Thyroid gland (tissue), 4 donors: ENCODE measurements at regions not wholly inside any gene's neighbourhood (a gene's known extent, or its start where the extent isn't known, plus 50 kb on each side); places are given as distances from the start of the nearest gene placed in this dataset.

Experiments
- DNase-seq, 2 donors: peaks; one replicate each; pipeline ENCODE4 v3.0.0-alpha.2; 2019
- H3K27ac ChIP-seq, 3 donors: fragments of 200-600 bp; sonication (generic); 1 replicate in 2 of 3; 2 replicates in 1 of 3; pipeline ENCODE4 v1.5.1; 2016 to 2019; ENCODE audit warnings: mild to moderate bottlenecking in 1 of 3, moderate library complexity in 1 of 3
- H3K27me3 ChIP-seq: fragments of 200-600 bp; sonication (generic); one replicate; pipeline ENCODE4 v1.5.1; 2019
- H3K36me3 ChIP-seq, 2 donors: fragments of 200-600 bp; sonication (generic); one replicate each; pipeline ENCODE4 v1.5.1; 2016 to 2019
- H3K4me1 ChIP-seq, 2 donors: fragments of 200-600 bp; sonication (generic); one replicate each; pipeline ENCODE4 v1.5.1; 2017 to 2019
- H3K4me3 ChIP-seq, 3 donors: fragments of 200-600 bp; sonication (generic); replicated peaks in 1 of 3; 1 replicate in 2 of 3; 2 replicates in 1 of 3; pipeline ENCODE4 v1.5.1; 2016; ENCODE audit warnings: mild to moderate bottlenecking in 1 of 3
- H3K9me3 ChIP-seq: fragments of 200-600 bp; sonication (generic); one replicate; pipeline ENCODE4 v1.5.1; 2017
- CTCF ChIP-seq, 6 experiments: fragments of 200-600 bp in 3 of 6; fragments of 450-650 bp in 3 of 6; sonication (generic) in 3 of 6; IDR thresholded peaks; one replicate each; pipeline ENCODE4 v1.5.1; 2016 to 2019; ENCODE audit warnings: antibody characterized with exemption in 6 of 6, mild to moderate bottlenecking in 2 of 6, inconsistent platforms in 1 of 6, moderate library complexity in 1 of 6
- POLR2A ChIP-seq, 2 donors: fragments of 450-650 bp; IDR thresholded peaks; one replicate each; pipeline ENCODE4 v1.6.1; 2017; ENCODE audit warnings: antibody characterized with exemption in 2 of 2, mild to moderate bottlenecking in 2 of 2, moderate library complexity in 1 of 2
- WGBS, 2 donors: methylation state at CpG; one replicate each; pipeline ENCODE4 v1.1.5; 2017; 5-methylcytosine and 5-hydroxymethylcytosine counted together
- intact Hi-C: fragments of 100-400 bp; cut with DNase I; formaldehyde crosslinking; loops from one replicate; pipeline ENCODE4 v1.15.1; 2023

- H3K4me3 ChIP-seq, result no peak overlapping the region
- TF ChIP-seq POLR2A (IDR thresholded peaks at IDR 0.05), result no peak
- H3K36me3 ChIP-seq, result no peaks in the 10 kb centered on the region
- 23 to 41% methylated on average over 2 of the region's 2 CpGs for whole genome bisulfite sequencing, 2 donors
- intact Hi-C loops, result no loop called here
- no peaks in the 10 kb centered on the region for H3K4me1 ChIP-seq
- no peak overlapping the region for H3K27ac ChIP-seq
- no peaks in the 10 kb centered on the region for H3K27me3 ChIP-seq
- H3K9me3 ChIP-seq, result no peaks in the 10 kb centered on the region
- no peak for DNase-seq
These were observed 1002.5 kb upstream of the FAM98A start for GRCh38 chr2:34601561-34601960.

GRCh38 chr2:34578641-34579040, 979.5 kb upstream of the FAM98A start:
- Histone ChIP-seq H3K9me3 (no peaks in the 10 kb centered on the region), H3K27ac (no peak overlapping the region), H3K4me3 (no peak overlapping the region), H3K36me3 (no peaks in the 10 kb centered on the region), H3K4me1 (no peaks in the 10 kb centered on the region), H3K27me3 (no peaks in the 10 kb centered on the region)
- no peak for DNase-seq
- intact Hi-C loops, result no loop called here
- TF ChIP-seq CTCF (IDR thresholded peaks at IDR 0.05), result no peak
- TF ChIP-seq POLR2A (IDR thresholded peaks at IDR 0.05), result no peak
- 58 to 78% methylated on average over 2 of the region's 2 CpGs for WGBS, 2 donors

GRCh38 chr2:34570266-34570872, 971.3 kb upstream of the FAM98A start:
- DNase-seq, result no peak
- 70 to 78% methylated on average over 6 to 7 of the region's 7 CpGs for WGBS, 2 donors
- Histone ChIP-seq H3K27me3 (no peaks in the 10 kb centered on the region), H3K4me3 (no peak overlapping the region), H3K4me1 (no peaks in the 10 kb centered on the region), H3K9me3 (no peaks in the 10 kb centered on the region), H3K27ac (no peak overlapping the region), H3K36me3 (no peaks in the 10 kb centered on the region)
- intact Hi-C loops, result no loop called here
- TF ChIP-seq CTCF (IDR thresholded peaks at IDR 0.05) (peak in 2 of 6 experiments; percentile 6 to 15), POLR2A (IDR thresholded peaks at IDR 0.05) (no peak)

- Histone ChIP-seq H3K4me3 (no peak overlapping the region), H3K4me1 (no peaks in the 10 kb centered on the region), H3K27me3 (no peaks in the 10 kb centered on the region), H3K27ac (no peak overlapping the region), H3K9me3 (no peaks in the 10 kb centered on the region), H3K36me3 (no peaks in the 10 kb centered on the region)
- WGBS, 2 donors, result 85 to 88% methylated on average over 7 of the region's 7 CpGs
- TF ChIP-seq CTCF (IDR thresholded peaks at IDR 0.05) (no peak), POLR2A (IDR thresholded peaks at IDR 0.05) (no peak)
- DNase-seq, result no peak
- intact Hi-C loops, result no loop called here
These were observed 968.0 kb upstream of the FAM98A start for GRCh38 chr2:34567128-34567527.

- intact Hi-C loops, result no loop called here
- Histone ChIP-seq H3K27ac (no peak overlapping the region), H3K9me3 (no peaks in the 10 kb centered on the region), H3K36me3 (no peaks in the 10 kb centered on the region), H3K27me3 (no peaks in the 10 kb centered on the region), H3K4me1 (no peaks in the 10 kb centered on the region), H3K4me3 (no peak overlapping the region)
- TF ChIP-seq POLR2A (IDR thresholded peaks at IDR 0.05) (no peak), CTCF (IDR thresholded peaks at IDR 0.05) (no peak)
- 95 to 97% methylated on average over 5 of the region's 5 CpGs for WGBS, 2 donors
- DNase-seq, result no peak
These were observed 953.2 kb upstream of the FAM98A start for GRCh38 chr2:34552337-34552736.
